Fibroblast of pulmonary artery (primary cell): ENCODE measurements at regions not wholly inside any gene's neighbourhood (a gene's known extent, or its start where the extent isn't known, plus 50 kb on each side); places are given as distances from the start of the nearest gene placed in this dataset.

Source experiments
- DNase-seq: peaks from one replicate; pipeline ENCODE4 v3.0.0-alpha.2; 2010; ENCODE audit warnings: low read depth
- H3K4me3 ChIP-seq: replicated peaks from 2 replicates; pipeline ENCODE4 v1.5.1; 2011; ENCODE audit warnings: low read depth, mild to moderate bottlenecking, control low read depth, low read length, moderate library complexity
- CTCF ChIP-seq: IDR thresholded peaks from 2 replicates; pipeline ENCODE4 v1.5.1; 2011; ENCODE audit warnings: mild to moderate bottlenecking, control low read depth, low read length, inconsistent platforms; ENCODE audit errors: missing control alignments

DNA sequence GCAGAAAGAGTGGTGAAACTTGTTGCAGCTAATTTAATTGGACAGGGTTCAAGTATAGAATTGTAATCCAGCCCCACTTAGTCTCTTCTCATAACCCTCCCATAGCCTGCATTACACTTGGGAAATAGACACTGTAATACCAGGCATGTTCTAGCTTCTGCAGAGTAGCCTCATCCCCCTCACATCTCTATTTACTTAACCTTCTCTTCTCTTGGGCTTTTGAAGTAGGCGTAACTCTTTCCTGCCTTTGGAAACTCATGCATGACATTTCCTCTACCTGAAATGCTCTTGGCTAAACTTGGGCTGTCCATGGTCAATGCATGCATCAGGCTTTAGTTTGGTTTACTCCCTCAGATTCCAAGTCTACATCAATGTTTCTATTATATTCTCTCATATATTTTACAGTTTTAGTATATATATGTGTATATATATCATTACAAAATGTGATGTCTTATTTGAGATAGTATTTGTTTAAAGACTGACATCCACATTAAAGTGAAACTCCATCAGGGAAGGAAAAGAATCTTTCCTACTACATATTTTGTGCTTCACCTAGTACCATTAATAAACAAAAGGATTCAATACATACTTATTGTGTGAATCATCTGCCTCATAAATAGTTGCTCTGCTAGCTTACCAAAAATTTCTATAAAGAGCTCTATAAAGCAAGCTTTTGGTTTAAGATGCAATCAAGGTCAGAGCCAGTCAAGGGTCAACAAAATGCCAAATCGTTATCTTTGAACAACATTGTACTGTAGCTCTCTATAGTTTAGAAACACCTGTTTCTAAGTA lies 1158.0 kb downstream of the MAT2B start:
- no peak overlapping the region for H3K4me3 ChIP-seq
- no peak for TF ChIP-seq CTCF
- DNase-seq = no peak

DNA sequence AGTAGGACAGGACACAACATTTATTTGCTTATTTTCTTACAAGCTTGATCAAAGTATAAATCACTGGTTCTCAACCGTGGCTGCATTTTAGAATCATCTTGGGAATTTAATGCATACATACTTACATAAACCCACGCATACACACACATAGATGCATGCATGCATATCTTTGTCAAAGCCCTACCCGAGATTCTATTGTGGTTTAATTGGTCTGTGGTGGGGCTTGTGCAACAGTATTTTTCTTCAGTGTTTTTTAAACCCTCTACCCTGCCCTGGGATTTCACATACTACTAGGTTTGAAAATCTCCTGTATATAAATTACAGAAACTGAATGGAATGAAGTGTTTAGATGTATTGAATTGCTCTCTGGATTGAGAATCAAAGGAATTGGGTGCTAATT lies 1166.2 kb downstream of the MAT2B start:
- no peak for DNase-seq
- TF ChIP-seq CTCF = no peak
- no peak overlapping the region for H3K4me3 ChIP-seq

DNA sequence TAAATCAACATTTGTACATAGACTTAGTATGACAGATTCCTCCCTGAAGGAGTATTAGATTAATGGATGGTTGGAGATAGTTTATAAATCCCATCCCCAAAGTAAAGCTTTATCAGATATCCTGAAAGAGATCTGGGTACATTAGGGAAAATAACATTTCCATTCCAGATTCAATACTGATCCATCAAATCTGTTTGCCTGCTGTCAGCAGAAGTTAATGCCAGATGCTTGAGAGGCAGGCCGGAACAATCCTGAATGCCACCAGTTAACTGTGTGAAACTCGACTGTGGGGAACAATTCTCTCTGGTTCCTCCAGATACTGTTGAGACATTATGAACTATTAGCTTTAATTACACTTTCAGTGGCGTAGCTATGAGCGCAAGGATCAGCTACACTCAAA lies 1166.8 kb downstream of the MAT2B start:
- H3K4me3 ChIP-seq = no peak overlapping the region
- no peak for TF ChIP-seq CTCF
- DNase-seq = no peak

- no peak overlapping the region for H3K4me3 ChIP-seq
- DNase-seq = peak; percentile 1
- TF ChIP-seq CTCF = peak; percentile 16
Observed at GRCh38 chr5:164672931-164673694, 1167.7 kb downstream of the MAT2B start.

- DNase-seq = no peak
- no peak overlapping the region for H3K4me3 ChIP-seq
- no peak for TF ChIP-seq CTCF
Observed at GRCh38 chr5:164679461-164679860, 1174.0 kb downstream of the MAT2B start.

DNA sequence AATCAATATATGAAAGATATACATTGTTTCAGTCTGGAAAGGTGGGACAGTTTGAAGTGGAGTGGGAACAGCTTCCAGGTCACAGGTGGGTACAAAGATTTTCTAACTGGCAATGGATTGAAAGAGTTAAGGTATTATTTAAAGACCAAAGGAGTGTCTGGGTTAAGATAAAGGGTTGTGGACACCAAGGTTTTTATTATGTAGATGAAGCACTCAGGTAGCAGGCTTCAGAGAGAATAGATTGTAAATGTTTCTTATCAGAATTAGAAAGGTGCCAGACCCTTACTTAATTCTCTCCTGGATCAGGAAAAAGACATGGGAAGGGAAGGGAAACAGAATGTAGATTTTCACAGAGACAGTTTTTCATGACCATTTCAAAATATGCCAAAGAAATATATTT lies 1174.8 kb downstream of the MAT2B start:
- DNase-seq = no peak
- no peak overlapping the region for H3K4me3 ChIP-seq
- TF ChIP-seq CTCF = no peak
